GM04503 (cell line): ENCODE measurements at regions not wholly inside any gene's neighbourhood (a gene's known extent, or its start where the extent isn't known, plus 50 kb on each side); places are given as distances from the start of the nearest gene placed in this dataset.

Experiments used
- DNase-seq: peaks from one replicate; pipeline ENCODE4 v3.0.0-alpha.2; 2012; ENCODE audit warnings: low read depth

GRCh38 chr18:77755187-77755586 is 505.5 kb downstream of the GALR1 start:
- DNase-seq = no peak

GRCh38 chr18:77761332-77761731 is 511.7 kb downstream of the GALR1 start:
- DNase-seq = no peak

- no peak for DNase-seq
Observed at GRCh38 chr18:77762014-77762413, 512.4 kb downstream of the GALR1 start.

GRCh38 chr18:77762642-77763041 is 513.0 kb downstream of the GALR1 start:
- DNase-seq = no peak

- DNase-seq = no peak
Observed at GRCh38 chr18:77763530-77764145, 514.0 kb downstream of the GALR1 start.

- no peak for DNase-seq
Observed at GRCh38 chr18:77765468-77765867, 515.8 kb downstream of the GALR1 start.

- no peak for DNase-seq
Observed at GRCh38 chr18:77766421-77766820, 516.8 kb downstream of the GALR1 start.

- no peak for DNase-seq
Observed at GRCh38 chr18:77772177-77772576, 522.5 kb downstream of the GALR1 start.

GRCh38 chr18:77776104-77776503 is 526.5 kb downstream of the GALR1 start:
- no peak for DNase-seq

GRCh38 chr18:77777163-77777562 is 527.5 kb downstream of the GALR1 start:
- no peak for DNase-seq

- DNase-seq = no peak
Observed at GRCh38 chr18:77784759-77785379, 535.2 kb downstream of the GALR1 start.

GRCh38 chr18:77785415-77785975 is 535.8 kb downstream of the GALR1 start:
- no peak for DNase-seq

- DNase-seq = no peak
Observed at GRCh38 chr18:77803024-77803423, 553.4 kb downstream of the GALR1 start.

GRCh38 chr18:77804382-77804781 is 554.7 kb downstream of the GALR1 start:
- no peak for DNase-seq

- no peak for DNase-seq
Observed at GRCh38 chr18:77807650-77808049, 558.0 kb downstream of the GALR1 start.

GRCh38 chr18:77811503-77811902 is 561.9 kb downstream of the GALR1 start:
- DNase-seq = no peak

- no peak for DNase-seq
Observed at GRCh38 chr18:77815666-77816338, 566.2 kb downstream of the GALR1 start.

GRCh38 chr18:77818328-77818727 is 568.7 kb downstream of the GALR1 start:
- no peak for DNase-seq

GRCh38 chr18:77820472-77820871 is 570.8 kb downstream of the GALR1 start:
- DNase-seq = no peak

- DNase-seq = no peak
Observed at GRCh38 chr18:77821892-77822291, 572.2 kb downstream of the GALR1 start.

- no peak for DNase-seq
Observed at GRCh38 chr18:77822632-77823031, 573.0 kb downstream of the GALR1 start.

- DNase-seq = no peak
Observed at GRCh38 chr18:77833807-77834206, 584.2 kb downstream of the GALR1 start.

- DNase-seq = no peak
Observed at GRCh38 chr18:77851802-77852201, 602.2 kb downstream of the GALR1 start.
